DMS 273 (cell line): ENCODE measurements at regions not wholly inside any gene's neighbourhood (a gene's known extent, or its start where the extent isn't known, plus 50 kb on each side); places are given as distances from the start of the nearest gene placed in this dataset.

ENCODE experiments used
- DNase-seq: peaks from one replicate; lab custom pipeline; 2025; ENCODE audit not compliant: unreplicated experiment; lab: John Stamatoyannopoulos, UW

GRCh38 chr5:176733406-176734262 is 76.7 kb upstream of the UNC5A start:
- DNase-seq: peak; percentile 91

- DNase-seq: peak; percentile 31
Measured at GRCh38 chr5:176734756-176735342, 75.5 kb upstream of the UNC5A start.

- no peak for DNase-seq
Measured at GRCh38 chr5:176735383-176736265, 74.7 kb upstream of the UNC5A start.

GRCh38 chr5:176736301-176736930 is 73.9 kb upstream of the UNC5A start:
- DNase-seq: peak; percentile 34

DNA sequence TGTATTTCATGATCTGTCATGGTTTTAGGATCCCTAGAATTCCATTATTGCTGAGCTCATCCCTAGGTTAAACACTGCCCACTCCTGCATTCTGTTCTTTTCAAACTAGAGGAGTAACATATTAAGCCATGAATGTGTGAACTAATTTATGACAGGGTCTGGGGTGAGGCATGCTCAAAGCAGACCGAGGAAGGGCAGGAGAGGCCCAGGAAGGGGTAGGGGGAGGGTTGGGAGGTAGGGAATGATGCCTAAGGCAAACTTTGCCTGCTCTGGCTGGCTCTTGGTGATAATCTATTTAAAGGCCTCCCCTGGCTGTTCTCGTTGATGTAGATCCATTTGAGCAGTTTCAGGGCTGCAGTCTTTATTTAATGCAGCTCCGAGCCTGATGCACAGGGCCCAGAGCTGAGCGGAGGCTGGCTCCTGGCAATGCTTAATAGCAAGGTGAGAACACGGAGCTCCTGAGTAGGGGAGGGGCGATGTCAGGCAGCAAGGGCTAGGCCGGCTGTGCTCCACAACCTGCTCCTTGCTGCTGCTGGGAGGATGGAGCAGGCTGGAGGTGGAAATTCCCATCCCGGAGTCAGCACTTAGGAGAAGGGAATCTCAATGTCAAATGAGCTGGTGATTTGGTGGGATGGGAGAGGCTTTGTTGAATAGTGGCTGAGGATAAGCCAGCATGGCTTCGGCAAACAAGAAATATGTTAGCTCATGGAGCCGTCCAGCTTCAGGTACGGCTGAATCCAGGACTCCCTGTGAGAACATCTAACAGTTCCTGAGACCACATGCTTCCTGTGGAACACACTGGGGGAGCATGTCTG is 73.2 kb upstream of the UNC5A start:
- no peak for DNase-seq

GRCh38 chr5:176737746-176738636 is 72.4 kb upstream of the UNC5A start:
- no peak for DNase-seq

DNA sequence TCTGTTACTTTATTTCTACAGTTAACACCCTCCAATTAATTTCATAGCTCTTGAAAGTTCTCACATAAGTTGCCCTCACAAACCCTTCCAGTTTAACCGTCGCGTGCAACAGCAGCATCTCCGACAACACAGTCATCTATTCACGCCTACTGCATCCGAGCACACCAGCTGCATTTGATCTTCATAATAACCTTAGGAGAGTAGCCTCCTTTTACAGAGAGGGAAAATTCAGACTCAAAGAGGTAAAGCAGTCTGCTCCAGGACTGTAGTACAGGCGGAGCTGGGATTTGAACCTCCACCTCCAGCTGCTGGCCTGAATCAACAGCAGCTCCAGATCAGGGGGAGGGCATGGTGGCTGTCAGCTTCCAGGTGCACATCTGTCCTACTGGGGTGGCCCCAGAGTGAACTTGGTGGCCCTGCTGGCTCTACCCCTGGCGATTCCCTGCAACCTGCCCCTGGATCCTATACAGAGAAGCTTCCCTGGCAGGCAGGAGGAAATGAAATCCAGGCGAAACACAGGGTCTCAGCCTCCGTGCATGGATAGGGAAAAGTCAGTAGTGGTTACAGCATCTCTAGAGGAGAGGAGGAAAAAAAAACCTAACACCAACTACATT is 71.6 kb upstream of the UNC5A start:
- DNase-seq: peak; percentile 46

GRCh38 chr5:176739461-176740051 is 70.8 kb upstream of the UNC5A start:
- peak; percentile 88 for DNase-seq

- DNase-seq: peak; percentile 53
Measured at GRCh38 chr5:176740131-176740701, 70.1 kb upstream of the UNC5A start.

DNA sequence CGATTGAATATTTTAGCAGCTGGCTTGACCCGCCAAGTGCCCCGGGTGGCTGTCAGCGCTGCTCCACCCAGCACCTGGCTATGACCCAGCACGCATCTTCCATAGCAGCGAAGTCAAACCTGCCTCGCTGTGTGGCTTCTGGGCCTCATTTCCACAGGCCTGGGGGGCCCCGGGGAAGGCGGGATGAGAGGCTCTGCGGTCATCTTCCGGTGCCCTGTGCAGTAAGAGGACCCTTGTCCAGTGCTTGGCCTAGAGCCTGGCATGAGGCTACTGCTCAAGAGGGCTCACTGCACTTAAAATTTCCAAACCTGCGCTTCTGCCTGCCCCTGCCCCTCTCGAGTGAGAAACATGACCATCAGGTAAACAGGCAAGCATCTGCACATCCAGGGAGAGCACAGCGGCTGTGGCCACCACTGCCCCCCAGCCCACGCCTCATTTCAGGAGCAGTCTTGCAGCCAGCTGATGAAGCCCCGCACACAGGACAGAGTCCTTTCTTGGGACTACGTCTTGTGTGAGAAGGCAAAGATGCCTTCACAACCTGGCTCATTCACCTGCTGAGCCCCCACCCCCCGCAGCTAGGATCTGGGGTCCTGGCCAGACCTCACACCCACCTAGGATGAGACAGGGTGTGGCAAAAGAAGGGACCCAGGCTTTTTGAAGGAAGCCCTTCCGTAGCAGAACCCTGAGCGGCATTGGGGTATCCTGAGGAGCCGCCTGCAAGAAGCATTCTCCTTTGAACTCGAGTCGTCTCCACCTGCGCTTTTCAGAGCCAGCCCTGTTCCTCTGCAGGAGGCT is 69.5 kb upstream of the UNC5A start:
- no peak for DNase-seq

GRCh38 chr5:176741561-176742211 is 68.7 kb upstream of the UNC5A start:
- no peak for DNase-seq

- DNase-seq: peak; percentile 28
Measured at GRCh38 chr5:176742246-176743105, 67.9 kb upstream of the UNC5A start.

- no peak for DNase-seq
Measured at GRCh38 chr5:176743136-176743861, 67.1 kb upstream of the UNC5A start.

GRCh38 chr5:176743868-176744583 is 66.3 kb upstream of the UNC5A start:
- DNase-seq: no peak

- DNase-seq: peak; percentile 57
Measured at GRCh38 chr5:176744584-176744965, 65.8 kb upstream of the UNC5A start.
